ENCODE measurements at regions not wholly inside any gene's neighbourhood (a gene's known extent, or its start where the extent isn't known, plus 50 kb on each side); places are given as distances from the start of the nearest gene placed in this dataset.

GRCh38 chrX:34404386-34405070 lies 252.6 kb downstream of the TMEM47 start:
- ChIA-PET POLR2A (ENCODE audit: low non-redundant PET) (no interaction called here), CTCF (no interaction called here)
- Histone ChIP-seq H3K27me3 (replicated peaks; ENCODE audit: insufficient read depth, low read depth, low read length, poor library complexity) (no peaks in the 10 kb centered on the region), H3K36me3 (ENCODE audit: insufficient read depth, low read length, poor library complexity, severe bottlenecking) (no peaks in the 10 kb centered on the region), H3K4me1 (ENCODE audit: insufficient read depth, low read length, poor library complexity, severe bottlenecking) (no peaks in the 10 kb centered on the region), H3K9me3 (ENCODE audit: low read depth, low read length, poor library complexity, severe bottlenecking) (no peaks in the 10 kb centered on the region), H3K27ac (ENCODE audit: low read depth, low read length, poor library complexity, severe bottlenecking) (no peak overlapping the region), H3K4me3 (ENCODE audit: low read depth, low read length, poor library complexity, severe bottlenecking) (no peak overlapping the region)
- no TSS peak for BruUV-seq (replicated peaks)
- intact Hi-C loops (cut with micrococcal nuclease; ENCODE audit: unreplicated experiment): no loop called here
- DNase-seq (ENCODE audit: low spot score): no peak
- TF ChIP-seq CTCF (conservative IDR thresholded peaks at IDR 0.05; ENCODE audit: low read depth, low read length) (no peak), EZH2 (IDR thresholded peaks at IDR 0.05; ENCODE audit: borderline replicate concordance, low read depth, low read length, poor library complexity, severe bottlenecking) (no peak)

- TF ChIP-seq CTCF (conservative IDR thresholded peaks at IDR 0.05; ENCODE audit: low read depth, low read length) (no peak), EZH2 (IDR thresholded peaks at IDR 0.05; ENCODE audit: borderline replicate concordance, low read depth, low read length, poor library complexity, severe bottlenecking) (no peak)
- intact Hi-C loops (cut with micrococcal nuclease; ENCODE audit: unreplicated experiment): no loop called here
- Histone ChIP-seq H3K4me1 (ENCODE audit: insufficient read depth, low read length, poor library complexity, severe bottlenecking) (no peaks in the 10 kb centered on the region), H3K9me3 (ENCODE audit: low read depth, low read length, poor library complexity, severe bottlenecking) (no peaks in the 10 kb centered on the region), H3K36me3 (ENCODE audit: insufficient read depth, low read length, poor library complexity, severe bottlenecking) (no peaks in the 10 kb centered on the region), H3K27ac (ENCODE audit: low read depth, low read length, poor library complexity, severe bottlenecking) (no peak overlapping the region), H3K4me3 (ENCODE audit: low read depth, low read length, poor library complexity, severe bottlenecking) (no peak overlapping the region), H3K27me3 (replicated peaks; ENCODE audit: insufficient read depth, low read depth, low read length, poor library complexity) (no peaks in the 10 kb centered on the region)
- POLR2A ChIA-PET (ENCODE audit: low non-redundant PET): no interaction called here
- CTCF ChIA-PET: no interaction called here
- DNase-seq (ENCODE audit: low spot score): no peak
- BruUV-seq (replicated peaks): no TSS peak
Measured at GRCh38 chrX:34401411-34401810, 255.7 kb downstream of the TMEM47 start.

GRCh38 chrX:34382416-34382815 lies 250.3 kb upstream of the FAM47A start:
- Histone ChIP-seq H3K36me3 (ENCODE audit: insufficient read depth, low read length, poor library complexity, severe bottlenecking) (no peaks in the 10 kb centered on the region), H3K4me3 (ENCODE audit: low read depth, low read length, poor library complexity, severe bottlenecking) (no peak overlapping the region), H3K27ac (ENCODE audit: low read depth, low read length, poor library complexity, severe bottlenecking) (no peak overlapping the region), H3K9me3 (ENCODE audit: low read depth, low read length, poor library complexity, severe bottlenecking) (no peaks in the 10 kb centered on the region), H3K4me1 (ENCODE audit: insufficient read depth, low read length, poor library complexity, severe bottlenecking) (peaks cover 12% of the 10 kb centered on the region), H3K27me3 (replicated peaks; ENCODE audit: insufficient read depth, low read depth, low read length, poor library complexity) (no peaks in the 10 kb centered on the region)
- no peak for TF ChIP-seq CTCF (conservative IDR thresholded peaks at IDR 0.05; ENCODE audit: low read depth, low read length)
- no peak for TF ChIP-seq EZH2 (IDR thresholded peaks at IDR 0.05; ENCODE audit: borderline replicate concordance, low read depth, low read length, poor library complexity, severe bottlenecking)
- no TSS peak for BruUV-seq (replicated peaks)
- intact Hi-C loops (cut with micrococcal nuclease; ENCODE audit: unreplicated experiment): no loop called here
- POLR2A ChIA-PET (ENCODE audit: low non-redundant PET): no interaction called here
- no peak for DNase-seq (ENCODE audit: low spot score)
- CTCF ChIA-PET: no interaction called here
